ENCODE measurements at regions not wholly inside any gene's neighbourhood (a gene's known extent, or its start where the extent isn't known, plus 50 kb on each side); places are given as distances from the start of the nearest gene placed in this dataset.
"Not testable (repeated sequence)": the region's sequence is repeated elsewhere in the genome, so short reads cannot be mapped to it uniquely, and the experiment has no call there.

DNA sequence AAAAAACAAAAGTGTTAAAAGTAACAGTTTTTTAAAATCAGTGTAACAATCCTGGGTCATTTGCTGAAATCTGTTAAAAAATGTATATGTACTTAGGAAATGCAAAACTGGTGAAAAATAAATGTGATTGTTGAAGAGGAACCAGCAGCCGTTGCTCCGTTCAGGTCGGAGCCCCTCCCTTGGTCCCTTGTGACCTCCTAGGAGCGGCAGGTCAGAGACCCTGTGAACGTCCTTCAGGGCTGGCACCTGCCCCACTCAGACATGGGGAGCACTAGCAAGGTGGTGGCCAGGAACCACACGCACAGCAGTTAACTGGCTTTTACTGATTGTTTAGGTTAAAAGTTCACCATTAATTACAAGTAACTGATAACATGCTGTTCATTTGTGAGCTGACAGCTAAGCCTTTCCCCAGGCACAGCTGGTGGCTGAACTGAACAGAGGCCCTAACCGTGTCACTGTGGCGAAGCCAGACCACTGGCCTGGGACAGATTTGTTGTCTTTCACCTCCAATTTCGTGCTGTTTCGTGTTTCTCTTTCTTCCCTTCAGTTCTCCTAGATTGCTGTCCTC, 159.2 kb upstream of the ALKAL2 start:
- DNase-seq = no peak

DNA sequence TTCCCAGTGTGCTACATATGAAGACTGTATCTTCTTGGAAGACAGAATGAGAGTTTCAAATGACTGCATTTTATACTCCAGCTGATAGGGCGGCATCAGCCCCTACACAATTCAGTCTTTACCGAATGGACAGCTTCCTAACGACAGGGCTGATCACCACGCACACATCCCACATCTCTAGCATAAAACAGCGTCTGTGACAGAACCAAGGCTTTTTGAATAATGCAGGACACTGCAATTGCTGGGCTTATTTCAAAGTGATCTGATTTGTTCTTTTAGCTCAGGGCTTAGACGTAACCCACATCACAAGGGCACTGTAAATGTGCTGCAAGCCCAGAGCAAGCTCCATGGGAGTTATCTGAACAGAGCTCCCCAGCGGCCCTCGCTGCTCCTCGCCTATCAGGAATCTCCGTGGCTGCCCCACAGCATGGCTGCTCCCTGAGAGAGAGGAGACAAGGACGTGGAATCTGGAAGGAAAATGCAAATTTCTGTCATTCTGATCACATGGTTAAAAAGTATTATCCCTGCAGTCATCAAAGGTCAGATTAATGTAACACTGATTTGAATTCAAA, 158.5 kb upstream of the ALKAL2 start:
- DNase-seq = no peak

DNA sequence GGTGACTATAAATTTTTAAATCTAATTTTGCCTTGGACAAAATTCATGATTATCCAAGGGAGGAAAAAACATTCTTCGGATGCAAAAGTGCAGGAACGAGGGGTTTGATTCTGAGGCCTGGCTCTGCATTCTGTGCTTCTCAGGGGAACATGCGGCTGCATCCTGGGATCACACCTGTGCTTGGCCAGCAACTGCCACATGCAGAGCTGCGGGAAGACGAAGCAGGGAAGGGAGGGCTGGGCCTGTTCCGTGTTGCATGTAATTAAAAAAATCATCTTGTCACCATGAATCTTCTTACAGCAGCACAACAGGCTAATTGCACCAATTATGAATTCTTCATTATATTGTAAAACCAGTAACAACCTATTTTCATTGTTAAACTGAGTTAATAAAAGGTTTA, 158.0 kb upstream of the ALKAL2 start:
- no peak for DNase-seq

DNA sequence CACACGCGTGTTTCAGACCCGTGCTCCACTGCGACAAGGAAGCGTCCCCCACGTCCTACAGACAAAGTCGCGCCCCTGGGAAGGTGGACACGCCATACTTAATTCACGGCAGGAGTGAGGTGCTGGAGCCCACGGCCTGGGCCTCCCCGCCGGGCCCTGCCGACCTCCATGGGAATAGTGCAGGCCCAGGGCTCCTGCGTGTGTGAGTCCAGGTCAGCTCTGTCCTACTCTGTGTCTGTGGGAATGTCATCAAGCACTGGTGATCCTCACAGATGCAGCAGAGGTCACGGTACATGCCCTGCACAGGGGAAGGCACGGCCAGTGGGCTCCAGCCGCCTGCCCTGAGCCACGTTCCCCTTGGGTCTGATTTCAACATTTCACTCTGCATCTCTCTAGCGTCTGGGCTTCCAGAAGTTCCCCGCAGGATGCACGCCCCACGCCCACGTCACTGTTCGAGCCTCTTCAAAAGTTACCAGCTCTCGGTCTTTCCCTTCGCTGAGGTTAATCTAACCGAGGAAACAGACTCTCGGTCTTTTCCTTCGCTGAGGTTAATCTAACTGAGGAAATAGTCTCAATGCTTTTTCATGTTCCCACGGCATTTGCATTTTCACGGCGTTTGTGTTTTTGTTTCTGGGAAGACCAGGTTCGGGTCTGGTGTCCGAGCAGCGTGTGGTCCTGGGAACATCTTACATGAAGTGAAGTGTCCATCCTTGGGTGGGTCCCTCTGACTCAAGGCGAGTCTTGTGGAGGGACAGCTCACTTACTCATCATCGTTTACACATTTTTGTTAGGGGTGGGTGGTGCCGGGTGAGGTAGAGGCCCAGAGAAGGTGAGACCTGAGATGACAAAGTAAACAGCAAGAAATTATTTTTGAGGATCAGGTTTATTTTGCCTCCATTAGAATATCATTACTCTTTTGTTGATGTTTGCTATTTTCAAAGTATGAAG, 157.3 kb upstream of the ALKAL2 start:
- no peak for DNase-seq

DNA sequence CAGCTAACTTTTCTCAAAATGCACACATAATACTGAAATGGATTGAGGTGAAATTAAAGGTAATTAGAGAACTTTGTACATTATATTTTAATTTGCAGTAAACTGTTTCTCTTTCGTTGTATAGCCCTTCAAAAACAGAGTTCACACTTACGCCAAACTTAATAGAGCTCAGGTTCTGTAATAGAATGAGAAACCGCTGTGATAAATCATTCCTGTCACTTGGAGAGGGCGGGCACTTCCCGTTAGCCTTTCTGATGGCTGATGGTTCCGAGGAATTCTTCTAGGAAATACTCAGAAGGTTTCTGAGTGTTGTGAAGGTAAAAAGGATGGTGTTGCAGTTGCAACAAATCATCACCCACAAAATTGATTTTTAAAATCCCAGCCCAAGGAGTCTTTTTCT, 155.8 kb upstream of the ALKAL2 start:
- no peak for DNase-seq

DNA sequence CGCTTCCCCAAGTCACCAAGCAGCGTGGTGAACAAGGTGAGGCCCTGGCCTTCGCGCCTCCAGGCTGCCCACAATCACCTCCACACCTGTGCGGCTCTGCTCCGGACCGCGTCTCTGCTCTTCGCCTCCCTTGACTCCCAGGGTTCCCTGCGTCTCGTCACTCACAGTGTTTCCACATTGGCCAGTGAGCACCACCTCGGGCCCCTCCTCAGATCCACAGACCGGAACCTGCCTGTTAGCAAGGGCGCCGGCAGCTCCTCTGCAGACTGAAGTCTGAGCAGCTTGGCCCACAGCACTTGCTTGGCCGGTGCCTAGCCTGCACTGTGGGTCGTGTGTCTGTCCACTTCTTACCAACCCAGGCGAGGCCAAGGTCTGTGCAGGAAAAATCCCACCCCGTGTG, 155.3 kb upstream of the ALKAL2 start:
- DNase-seq = no peak

DNA sequence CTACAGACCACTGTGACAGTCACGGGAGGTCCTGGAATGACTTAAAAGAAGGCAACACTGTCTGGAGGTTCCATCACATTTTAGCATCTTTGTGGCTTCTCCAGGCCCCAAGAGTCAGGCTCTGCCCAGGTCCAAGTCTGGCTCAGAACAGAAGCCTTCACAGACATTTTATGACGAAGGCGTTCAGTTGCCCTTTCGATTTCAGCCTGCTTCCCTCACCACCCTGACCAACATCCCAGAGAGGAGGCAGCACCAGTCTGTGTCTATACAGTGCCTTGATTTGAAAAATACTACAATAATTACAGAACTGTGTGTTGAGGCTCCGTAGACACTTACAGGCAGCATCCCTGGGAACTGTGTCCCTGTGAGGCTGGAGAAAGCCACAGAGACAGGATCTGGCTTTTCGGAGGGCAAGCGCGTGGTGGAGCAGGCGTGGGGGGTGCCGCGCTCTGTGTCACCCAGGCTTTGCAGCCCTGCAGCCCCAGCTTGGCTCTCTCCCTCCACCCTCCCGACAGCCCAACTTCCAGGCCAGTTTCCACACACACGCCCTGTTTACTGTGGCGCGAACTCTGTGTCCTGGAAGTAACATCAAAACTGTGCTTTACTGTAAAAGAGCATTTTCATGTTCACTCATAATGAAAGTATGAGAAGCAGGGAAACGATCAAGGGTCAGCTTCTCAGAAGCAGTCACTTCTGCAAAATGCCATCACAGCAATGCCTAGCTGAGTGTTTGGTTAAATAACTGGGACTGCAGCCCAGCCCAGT, 153.5 kb upstream of the ALKAL2 start:
- DNase-seq = no peak

DNA sequence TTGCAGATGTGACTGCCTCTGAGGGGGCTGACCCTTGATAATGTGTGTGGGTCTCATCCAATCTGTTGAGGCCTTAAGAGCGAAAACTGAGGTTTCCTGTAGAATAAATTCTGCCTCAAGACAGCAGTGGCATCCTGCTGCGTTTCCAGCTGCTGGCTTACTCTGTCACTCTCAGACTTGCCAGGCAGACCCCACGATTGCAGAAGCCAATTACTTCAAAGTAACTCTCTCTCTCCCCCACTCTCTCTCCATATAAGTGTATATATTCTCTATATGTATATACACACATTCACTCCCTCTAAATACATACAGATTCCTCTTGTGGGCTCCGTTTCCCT, 152.5 kb upstream of the ALKAL2 start:
- DNase-seq = no peak

DNA sequence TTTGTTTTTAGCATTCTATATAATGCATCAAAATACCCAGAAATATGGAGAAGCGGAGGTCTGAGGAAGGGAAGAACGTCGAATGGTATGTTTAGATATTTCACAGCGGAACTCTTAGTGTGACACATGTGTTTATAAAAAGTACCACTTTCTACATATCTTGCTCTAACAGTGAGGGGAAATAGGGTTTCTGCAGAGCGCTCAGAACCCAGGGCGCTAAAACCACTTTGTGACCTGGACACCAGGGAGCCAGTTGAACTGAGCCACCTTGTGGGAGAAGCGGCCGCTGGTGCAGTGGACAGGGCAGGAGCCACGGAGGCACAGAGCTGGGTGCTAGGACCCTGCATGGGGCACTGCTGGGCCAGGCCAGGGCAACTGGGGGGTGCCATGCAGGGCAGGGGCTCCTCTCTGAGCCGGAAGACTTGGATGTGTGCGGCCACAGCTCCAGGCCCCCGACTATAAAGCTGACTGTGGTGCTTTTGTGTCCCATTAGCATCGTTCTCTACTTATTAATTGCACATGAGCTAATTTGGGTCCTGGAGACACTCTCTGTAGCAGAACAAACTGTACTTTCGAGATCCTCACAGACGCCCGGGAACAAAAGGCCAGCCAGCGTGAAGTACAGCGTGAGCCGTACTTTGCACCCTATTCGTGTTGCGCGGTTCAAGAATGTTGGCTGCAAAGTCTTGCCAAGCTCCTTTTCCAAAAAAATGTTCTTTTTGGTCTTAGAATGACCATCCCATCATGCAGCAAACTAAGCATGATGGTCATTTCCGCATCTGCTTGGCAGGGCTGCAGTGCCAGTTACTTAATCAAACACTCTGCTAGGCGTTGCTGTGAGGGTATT, 151.9 kb upstream of the ALKAL2 start:
- DNase-seq = no peak

DNA sequence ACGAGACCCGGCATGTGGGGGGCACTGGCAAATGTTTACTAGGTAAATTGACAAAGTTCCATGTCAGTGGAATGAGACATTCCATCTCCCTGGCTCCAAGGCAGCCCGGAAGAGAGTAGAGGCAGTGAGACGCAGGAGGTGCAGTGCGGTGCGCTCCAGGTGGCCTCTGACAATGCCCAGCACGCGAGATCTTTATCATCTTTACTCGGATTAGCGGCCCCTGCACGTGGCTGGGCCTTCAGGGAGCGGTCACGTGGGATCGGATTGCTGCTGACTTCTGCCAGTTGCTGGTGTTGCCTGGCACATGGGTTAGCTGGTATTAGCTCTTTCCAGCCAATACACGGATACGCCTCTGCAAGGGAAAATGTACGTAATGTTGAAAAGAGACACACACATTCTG, 151.2 kb upstream of the ALKAL2 start:
- no peak for DNase-seq

DNA sequence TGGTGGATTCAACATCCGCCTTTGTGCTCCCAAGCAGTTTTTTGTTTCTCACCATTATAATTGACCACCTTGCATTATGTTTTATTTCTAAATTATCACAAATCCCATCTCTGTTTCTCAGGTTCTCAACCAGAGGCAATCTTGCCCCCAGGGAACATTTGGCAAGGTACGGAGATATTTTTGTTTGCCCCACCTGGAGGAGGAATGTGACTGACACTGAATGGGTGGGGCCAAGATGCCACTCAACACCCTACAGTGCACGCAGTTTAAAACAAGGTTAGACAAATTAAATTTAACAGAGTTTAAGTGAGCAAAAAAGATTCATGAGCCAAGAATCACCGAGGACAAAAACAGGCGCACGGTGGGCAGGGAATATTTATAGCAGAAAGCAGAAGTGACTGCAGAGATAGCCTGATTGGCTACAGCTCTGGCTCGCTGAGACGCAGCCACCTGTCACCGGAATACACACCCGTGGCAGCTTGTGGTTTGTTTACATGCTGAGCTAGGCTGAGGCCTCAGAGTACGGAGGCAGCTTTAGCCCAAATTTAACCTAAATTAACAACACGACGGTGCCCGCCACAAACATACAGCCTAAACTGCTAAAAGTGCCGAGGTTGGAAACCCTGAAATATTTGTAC, 150.0 kb upstream of the ALKAL2 start:
- DNase-seq = peak; percentile 22

DNA sequence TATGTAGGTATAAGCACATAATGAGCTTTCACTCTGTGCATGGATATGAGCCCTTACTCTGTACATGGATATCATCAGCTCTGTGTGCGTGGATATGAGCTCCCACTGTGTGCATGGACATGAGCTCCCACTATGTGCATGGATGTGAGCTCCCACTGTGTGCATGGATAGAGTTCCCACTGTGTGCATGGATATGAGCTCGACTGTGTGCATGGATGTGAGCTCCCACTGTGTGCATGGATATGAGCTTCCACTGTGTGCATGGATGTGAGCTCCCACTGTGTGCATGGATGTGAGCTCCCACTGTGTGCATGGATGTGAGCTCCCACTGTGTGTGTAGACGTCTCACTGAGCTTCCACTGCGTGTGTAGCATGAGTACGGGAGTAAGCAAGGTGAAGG, 149.3 kb upstream of the ALKAL2 start:
- no peak for DNase-seq

DNA sequence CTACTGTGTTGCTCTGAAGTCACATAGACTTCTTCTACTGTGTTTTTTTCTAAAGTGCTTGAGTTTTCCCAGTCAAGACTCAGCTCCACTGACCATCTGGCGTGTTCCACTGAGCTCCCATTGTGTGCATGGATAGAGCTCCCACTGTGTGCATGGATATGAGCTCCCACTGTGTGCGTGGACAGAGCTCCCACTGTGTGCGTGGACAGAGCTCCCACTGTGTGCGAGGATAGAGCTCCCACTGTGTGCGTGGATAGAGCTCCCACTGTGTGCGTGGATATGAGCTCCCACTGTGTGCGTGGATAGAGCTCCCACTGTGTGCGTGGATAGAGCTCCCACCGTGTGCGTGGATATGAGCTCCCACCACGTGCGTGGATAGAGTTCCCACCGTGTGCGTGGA, 148.3 kb upstream of the ALKAL2 start:
- DNase-seq = no peak

DNA sequence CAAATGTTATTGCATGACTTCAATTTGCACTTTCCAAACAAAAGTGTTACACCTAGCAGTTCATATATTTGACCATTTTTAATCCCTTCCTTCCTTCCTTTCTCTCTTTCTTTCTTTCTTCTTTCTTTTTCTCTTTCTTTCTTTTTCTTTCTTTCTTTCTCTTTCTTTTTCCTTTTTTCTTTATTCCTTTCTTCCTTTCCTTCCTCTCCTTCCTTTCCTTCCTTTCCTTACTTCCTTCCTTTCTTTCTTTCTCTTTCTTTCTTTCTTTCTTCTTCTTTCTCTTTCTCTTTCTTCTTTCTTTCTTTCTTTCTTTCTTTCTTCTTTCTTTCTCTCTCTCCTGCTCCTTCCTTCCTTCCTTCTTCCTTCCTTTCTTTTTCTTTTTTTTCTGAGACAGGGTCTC, 146.7 kb upstream of the ALKAL2 start:
- DNase-seq = no peak

DNA sequence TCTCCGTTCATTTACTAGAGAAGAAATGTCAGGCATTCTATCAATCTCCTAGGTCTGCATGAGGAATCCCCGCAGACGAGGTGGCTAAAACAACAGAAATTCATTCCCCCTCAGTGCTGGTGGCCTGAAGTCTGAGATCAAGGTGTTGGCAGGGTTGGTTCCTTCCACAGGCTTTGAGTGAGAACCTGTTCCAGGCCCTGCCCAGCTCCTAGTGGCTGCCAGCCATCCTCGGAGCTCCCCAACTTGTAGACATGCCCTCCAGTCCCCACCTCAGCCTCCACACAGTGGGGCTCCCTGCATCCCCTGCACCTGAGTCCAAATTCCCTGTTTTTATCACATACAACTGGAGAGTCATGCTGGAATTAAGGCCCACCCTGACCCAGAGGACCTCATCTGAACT, 145.3 kb upstream of the ALKAL2 start:
- DNase-seq = no peak

DNA sequence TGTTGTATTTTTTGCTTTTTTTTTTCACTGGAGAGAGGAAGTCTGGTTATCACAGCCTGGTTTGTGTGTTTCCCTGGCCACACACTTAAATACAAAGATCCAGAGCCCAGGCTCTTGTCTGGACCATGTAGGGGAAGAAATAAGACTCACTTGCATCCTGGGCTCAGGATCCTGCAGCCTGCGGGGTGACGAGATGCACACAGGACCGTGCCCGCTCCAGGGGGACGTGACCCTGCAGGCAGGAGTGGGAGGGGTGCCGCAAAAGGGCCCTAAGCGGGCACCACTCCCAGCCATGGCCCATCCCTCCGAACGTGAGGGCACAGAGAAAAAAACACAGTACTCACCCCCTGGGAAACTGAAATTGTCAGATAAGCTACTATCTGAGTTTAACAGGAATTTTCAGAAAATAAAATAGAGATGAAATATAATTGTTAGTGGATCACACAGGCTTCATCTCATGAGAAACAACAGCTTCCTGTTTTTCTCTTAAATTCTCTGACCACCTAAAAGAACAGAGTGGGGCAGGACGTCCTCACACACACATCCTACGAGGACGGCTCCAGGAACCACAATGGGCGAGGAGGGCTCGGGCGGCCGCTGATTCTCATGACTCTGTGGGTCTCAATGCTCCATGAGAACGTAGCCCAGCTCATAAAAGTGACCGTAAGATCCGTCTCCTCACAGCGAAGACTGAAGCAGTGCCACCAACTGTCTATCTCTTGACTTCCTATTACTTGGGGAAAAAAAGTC, 142.6 kb upstream of the ALKAL2 start:
- DNase-seq = no peak

DNA sequence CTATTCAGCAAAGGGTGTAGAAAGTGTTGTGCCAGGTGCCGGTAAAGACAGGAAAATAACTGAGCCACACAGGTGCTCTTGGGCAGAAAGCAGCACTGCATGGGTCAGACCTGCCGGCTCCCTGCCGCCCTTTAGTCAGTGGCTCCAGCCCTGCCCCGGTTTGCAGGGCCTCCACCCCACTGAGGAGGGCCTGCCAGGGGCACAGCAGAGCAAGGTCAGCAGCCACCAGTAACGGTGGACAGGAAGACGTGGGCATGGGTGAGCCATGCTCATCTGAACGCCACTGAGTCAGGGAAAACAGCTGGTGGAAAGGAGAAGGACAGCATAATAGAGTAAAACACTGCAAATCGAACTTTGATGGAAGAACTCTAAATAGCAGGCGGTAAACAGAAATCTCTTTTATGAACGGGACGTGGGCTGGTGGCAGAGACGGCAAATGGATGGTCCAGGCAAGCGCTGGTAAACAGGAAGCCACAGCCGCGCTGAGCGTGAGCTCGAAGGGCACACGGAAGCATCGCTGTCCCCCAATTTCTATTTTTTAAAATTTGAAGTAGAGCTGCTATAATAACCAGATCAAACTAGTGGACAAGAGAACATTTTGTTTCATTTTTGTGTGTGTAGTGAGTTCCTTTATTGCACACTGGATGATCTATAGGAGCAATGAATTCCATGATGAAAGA, 141.8 kb upstream of the ALKAL2 start:
- no peak for DNase-seq

DNA sequence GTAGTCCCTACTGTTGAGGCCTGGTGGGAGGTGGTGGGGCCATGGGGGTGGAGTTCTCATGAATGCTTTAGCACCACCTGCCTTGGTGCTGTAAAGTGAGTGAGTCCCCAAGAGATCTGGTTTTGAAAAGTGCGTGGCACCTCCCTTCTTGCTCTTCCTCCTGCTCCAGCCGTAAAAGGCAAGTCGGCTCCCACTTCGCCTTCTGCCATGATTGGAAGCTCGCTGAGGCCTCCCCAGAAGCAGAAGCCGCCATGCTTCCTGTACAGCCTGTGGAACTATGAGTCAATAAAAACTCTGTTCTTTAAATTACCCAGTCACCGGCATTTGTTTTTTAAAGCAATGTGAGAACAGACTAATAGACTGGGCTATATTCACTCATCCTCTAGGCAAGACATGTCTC, 141.3 kb upstream of the ALKAL2 start:
- no peak for DNase-seq

DNA sequence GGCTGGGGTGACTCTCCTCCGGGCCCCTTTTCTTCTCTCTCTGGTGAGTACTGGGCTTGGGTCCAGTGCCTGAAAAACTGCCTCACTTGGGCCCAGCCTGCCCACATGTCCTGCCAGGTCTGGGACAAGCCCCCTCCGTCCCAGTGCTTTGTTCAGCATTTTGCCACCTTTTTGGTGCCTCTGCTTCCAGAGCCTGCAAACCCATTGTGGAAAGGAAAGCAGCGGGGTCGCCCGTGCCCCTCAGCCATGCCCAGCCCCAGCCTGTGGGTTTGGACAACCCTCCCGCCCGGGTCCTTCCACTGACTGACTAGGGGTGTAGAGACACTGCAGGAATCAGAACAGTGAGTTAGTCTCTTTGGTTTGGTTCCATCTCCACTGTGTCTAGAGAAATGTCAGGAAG, 140.7 kb upstream of the ALKAL2 start:
- no peak for DNase-seq

DNA sequence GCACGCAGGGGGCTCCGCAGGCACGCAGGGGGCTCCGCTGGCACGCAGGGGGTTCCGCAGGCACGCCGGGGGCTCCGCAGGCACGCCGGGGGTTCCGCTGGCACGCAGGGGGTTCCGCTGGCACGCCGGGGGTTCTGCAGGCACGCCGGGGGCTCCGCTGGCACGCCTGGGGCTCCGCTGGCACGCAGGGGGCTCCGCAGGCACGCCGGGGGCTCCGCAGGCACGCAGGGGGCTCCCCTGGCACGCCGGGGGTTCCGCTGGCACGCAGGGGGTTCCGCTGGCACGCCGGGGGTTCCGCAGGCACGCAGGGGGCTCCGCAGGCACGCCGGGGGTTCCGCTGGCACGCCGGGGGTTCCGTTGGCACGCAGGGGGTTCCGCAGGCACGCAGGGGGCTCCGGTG, 138.8 kb upstream of the ALKAL2 start:
- DNase-seq = not testable (repeated sequence)

DNA sequence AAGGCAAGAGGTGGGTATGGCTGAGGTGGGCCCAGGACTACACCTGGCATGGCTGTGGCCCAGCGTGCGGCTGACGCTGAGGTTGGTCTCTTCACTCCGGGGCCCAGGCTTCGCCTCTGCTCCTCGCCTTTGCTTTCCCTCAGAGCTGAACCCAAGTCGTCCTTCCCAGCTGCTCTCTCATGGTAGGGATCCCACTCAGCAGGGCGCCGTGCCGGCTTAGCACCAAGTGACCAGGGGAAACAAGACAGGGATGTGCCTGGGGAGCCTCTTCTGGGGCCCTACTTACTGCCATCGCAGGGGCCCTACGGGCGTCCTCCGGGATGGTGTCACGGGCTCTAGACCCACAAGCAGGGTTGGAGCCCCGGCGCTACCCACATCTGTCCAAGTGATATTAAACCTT, 138.1 kb upstream of the ALKAL2 start:
- no peak for DNase-seq
